ENCODE measurements at regions not wholly inside any gene's neighbourhood (a gene's known extent, or its start where the extent isn't known, plus 50 kb on each side); places are given as distances from the start of the nearest gene placed in this dataset.
A peak's percentile ranks its signal among the peaks of the same experiment; 100 is the strongest.

DNA sequence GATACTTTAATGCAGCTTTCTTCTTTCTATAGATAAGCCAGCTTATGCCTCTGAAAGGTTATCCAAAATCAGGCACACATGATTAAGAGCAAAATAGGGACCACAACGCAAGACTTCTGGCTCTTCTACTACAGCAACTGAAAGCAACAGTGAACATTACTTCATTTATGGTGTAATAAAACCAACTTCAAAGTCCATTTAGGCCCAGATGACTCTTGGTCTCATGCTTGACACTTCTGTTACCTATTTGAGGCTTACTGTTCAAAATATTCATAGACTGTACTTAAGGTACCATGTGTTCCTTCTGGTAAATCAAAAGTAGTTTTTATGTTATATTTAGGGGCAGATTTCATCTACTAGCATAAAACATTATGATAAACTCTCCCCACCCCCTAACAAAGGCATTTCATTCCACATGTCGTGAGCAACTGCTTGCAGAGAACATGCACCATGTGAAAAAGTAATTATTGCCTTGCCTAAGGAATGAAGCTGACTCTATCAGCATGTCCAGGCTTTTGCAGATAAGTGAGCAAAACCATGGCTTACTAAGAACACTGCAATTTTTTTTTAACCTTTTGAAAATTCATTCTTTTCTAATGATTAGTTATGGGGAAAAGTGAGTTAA is 154.9 kb upstream of the ITGB1 start:
- no peak overlapping the region for H3K4me3 ChIP-seq (ENCODE audit: low read depth, low read length)
- TF ChIP-seq, protein P1, sequence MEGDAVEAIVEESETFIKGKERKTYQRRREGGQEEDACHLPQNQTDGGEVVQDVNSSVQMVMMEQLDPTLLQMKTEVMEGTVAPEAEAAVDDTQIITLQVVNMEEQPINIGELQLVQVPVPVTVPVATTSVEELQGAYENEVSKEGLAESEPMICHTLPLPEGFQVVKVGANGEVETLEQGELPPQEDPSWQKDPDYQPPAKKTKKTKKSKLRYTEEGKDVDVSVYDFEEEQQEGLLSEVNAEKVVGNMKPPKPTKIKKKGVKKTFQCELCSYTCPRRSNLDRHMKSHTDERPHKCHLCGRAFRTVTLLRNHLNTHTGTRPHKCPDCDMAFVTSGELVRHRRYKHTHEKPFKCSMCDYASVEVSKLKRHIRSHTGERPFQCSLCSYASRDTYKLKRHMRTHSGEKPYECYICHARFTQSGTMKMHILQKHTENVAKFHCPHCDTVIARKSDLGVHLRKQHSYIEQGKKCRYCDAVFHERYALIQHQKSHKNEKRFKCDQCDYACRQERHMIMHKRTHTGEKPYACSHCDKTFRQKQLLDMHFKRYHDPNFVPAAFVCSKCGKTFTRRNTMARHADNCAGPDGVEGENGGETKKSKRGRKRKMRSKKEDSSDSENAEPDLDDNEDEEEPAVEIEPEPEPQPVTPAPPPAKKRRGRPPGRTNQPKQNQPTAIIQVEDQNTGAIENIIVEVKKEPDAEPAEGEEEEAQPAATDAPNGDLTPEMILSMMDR (IDR thresholded peaks at IDR 0.05; ENCODE audit: low read depth, low read length) = no peak
- DNase-seq (ENCODE audit: low read depth, low spot score) = peak; percentile 23
- in situ Hi-C loops (cut with HindIII; ENCODE audit: low sequenced_read_pairs) = no loop called here

- DNase-seq (ENCODE audit: low read depth, low spot score) = no peak
- TF ChIP-seq, protein P1 (IDR thresholded peaks at IDR 0.05; ENCODE audit: low read depth, low read length) = no peak
- H3K4me3 ChIP-seq (ENCODE audit: low read depth, low read length) = no peak overlapping the region
- in situ Hi-C loops (cut with HindIII; ENCODE audit: low sequenced_read_pairs) = no loop called here
These were observed 153.5 kb upstream of the ITGB1 start for GRCh38 chr10:33111488-33112051.

- in situ Hi-C loops (cut with HindIII; ENCODE audit: low sequenced_read_pairs) = no loop called here
- no peak overlapping the region for H3K4me3 ChIP-seq (ENCODE audit: low read depth, low read length)
- TF ChIP-seq, protein P1 (IDR thresholded peaks at IDR 0.05; ENCODE audit: low read depth, low read length) = no peak
- no peak for DNase-seq (ENCODE audit: low read depth, low spot score)
These were observed 151.9 kb upstream of the ITGB1 start for GRCh38 chr10:33109788-33110469.

DNA sequence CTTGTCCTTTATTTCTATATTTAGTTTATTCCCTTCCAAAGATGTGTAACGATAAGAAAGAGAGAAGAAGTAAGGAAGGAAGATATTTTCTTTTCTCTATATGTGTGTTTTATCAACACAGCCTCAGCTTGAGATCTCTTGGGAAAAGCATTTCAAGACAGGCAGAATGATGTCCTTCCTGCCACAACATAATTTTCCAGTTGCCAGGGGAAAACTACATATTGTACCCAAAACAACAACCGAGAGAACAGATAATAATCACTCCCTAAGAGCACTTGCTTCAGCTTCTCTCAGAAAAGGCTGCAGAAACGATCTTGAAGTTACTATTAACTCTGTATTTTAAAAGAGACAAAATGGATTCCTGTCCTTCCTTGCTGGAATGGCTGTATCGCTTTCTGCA is 151.4 kb upstream of the ITGB1 start:
- TF ChIP-seq, protein P1 (IDR thresholded peaks at IDR 0.05; ENCODE audit: low read depth, low read length) = no peak
- no peak overlapping the region for H3K4me3 ChIP-seq (ENCODE audit: low read depth, low read length)
- in situ Hi-C loops (cut with HindIII; ENCODE audit: low sequenced_read_pairs) = no loop called here
- no peak for DNase-seq (ENCODE audit: low read depth, low spot score)

DNA sequence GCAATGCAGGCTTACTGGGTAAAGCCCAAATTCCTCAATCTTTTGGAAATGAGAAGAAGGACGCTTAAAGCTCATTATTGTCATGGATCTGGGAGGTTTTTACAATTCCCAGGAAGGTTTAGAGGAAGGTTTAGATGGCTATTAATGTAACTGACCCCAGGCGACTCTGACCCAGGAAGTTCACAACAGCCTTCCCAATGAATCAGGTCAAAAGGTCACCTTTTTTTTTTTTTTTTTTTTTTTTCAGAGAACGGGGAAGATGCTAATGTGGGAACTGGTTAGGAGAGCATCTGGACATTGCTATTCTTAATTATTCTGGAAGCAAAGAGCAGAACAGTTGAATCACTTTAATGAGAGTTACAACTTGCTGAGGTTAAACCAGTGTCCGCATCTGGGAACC is 149.9 kb upstream of the ITGB1 start:
- in situ Hi-C loops (cut with HindIII; ENCODE audit: low sequenced_read_pairs) = no loop called here

GRCh38 chr10:33106767-33107166 is 148.7 kb upstream of the ITGB1 start:
- TF ChIP-seq, protein P1 (IDR thresholded peaks at IDR 0.05; ENCODE audit: low read depth, low read length) = no peak
- no peak for DNase-seq (ENCODE audit: low read depth, low spot score)
- H3K4me3 ChIP-seq (ENCODE audit: low read depth, low read length) = no peak overlapping the region
- in situ Hi-C loops (cut with HindIII; ENCODE audit: low sequenced_read_pairs) = no loop called here

More for the DNA sequence above, 149.9 kb upstream of the ITGB1 start:
- no peak for DNase-seq (ENCODE audit: low read depth, low spot score)
- TF ChIP-seq, protein P1 (IDR thresholded peaks at IDR 0.05; ENCODE audit: low read depth, low read length) = no peak
- no peak overlapping the region for H3K4me3 ChIP-seq (ENCODE audit: low read depth, low read length)

Data from astrocyte of the spinal cord (primary cell).